Ovary (tissue), 3 donors: ENCODE measurements at regions not wholly inside any gene's neighbourhood (a gene's known extent, or its start where the extent isn't known, plus 50 kb on each side); places are given as distances from the start of the nearest gene placed in this dataset.

ENCODE experiments used
- CTCF ChIP-seq, 3 donors: fragments of 450-650 bp in 2 of 3; fragments of 200-600 bp in 1 of 3; IDR thresholded peaks; one replicate each; pipeline versions ENCODE4 v1.5.1 to v1.8.0; 2016 to 2022; ENCODE audit warnings: antibody characterized with exemption in 3 of 3, mild to moderate bottlenecking in 1 of 3
- EP300 ChIP-seq: sonication (generic); formaldehyde crosslinking; IDR thresholded peaks from one replicate; pipeline ENCODE4 v1.6.1; 2017; ENCODE audit warnings: antibody characterized with exemption
- POLR2A ChIP-seq: fragments of 450-650 bp; IDR thresholded peaks from one replicate; pipeline ENCODE4 v1.6.1; 2017; ENCODE audit warnings: antibody characterized with exemption, mild to moderate bottlenecking, moderate library complexity
- donor health status: DM: no; HTN: no; CAD: no.

GRCh38 chr2:4884117-4884571 is 808.0 kb upstream of the SOX11 start:
- TF ChIP-seq CTCF (IDR thresholded peaks at IDR 0.05): no peak
- no peak for TF ChIP-seq POLR2A
- TF ChIP-seq EP300: no peak
